Spleen (tissue), 7 donors: ENCODE measurements at regions not wholly inside any gene's neighbourhood (a gene's known extent, or its start where the extent isn't known, plus 50 kb on each side); places are given as distances from the start of the nearest gene placed in this dataset.
A peak's percentile ranks its signal among the peaks of the same experiment; 100 is the strongest.

Source experiments
- CTCF ChIP-seq, 11 experiments: fragments of 200-600 bp in 7 of 11; fragments of 450-650 bp in 4 of 11; sonication (generic) in 4 of 11; IDR thresholded peaks in 8 of 11; conservative IDR thresholded peaks in 3 of 11; 1 replicate in 7 of 11; 2 replicates in 4 of 11; pipeline versions ENCODE4 v1.4.0 to v1.8.0; 2016 to 2021; ENCODE audit warnings: antibody characterized with exemption in 11 of 11, inconsistent platforms in 4 of 11, mild to moderate bottlenecking in 1 of 11
- POLR2A ChIP-seq, 3 donors: fragments of 450-650 bp; IDR thresholded peaks; one replicate each; pipeline ENCODE4 v1.5.1; 2017; ENCODE audit warnings: antibody characterized with exemption in 3 of 3, mild to moderate bottlenecking in 1 of 3
- POLR2AphosphoS5 ChIP-seq, 3 donors: sonication (generic); formaldehyde crosslinking; IDR thresholded peaks; one replicate each; pipeline ENCODE4 v1.5.1; 2017; ENCODE audit warnings: antibody characterized with exemption in 3 of 3
- donor health status: DM: no; HTN: no; CAD: no; lungs with moderate emphysema.
- donor health status: DM: no; HTN: no; CAD: no.
- donor health status: DM: no; HTN: no; CAD: no.

GRCh38 chr6:113564371-113565171 lies 292.6 kb upstream of the MARCKS start:
- TF ChIP-seq POLR2A (IDR thresholded peaks at IDR 0.05) (no peak), CTCF (IDR thresholded peaks at IDR 0.05 in 8 of 11, conservative IDR thresholded peaks at IDR 0.05 in 3 of 11) (peak in 4 of 11 experiments; percentile 13 to 38 (median 26)), POLR2AphosphoS5 (IDR thresholded peaks at IDR 0.05) (peak; percentile 52 to 78 (median 68))
